SH-SY5Y (cell line): ENCODE measurements at regions not wholly inside any gene's neighbourhood (a gene's known extent, or its start where the extent isn't known, plus 50 kb on each side); places are given as distances from the start of the nearest gene placed in this dataset.

ENCODE experiments used
- GATA2 ChIP-seq: IDR thresholded peaks from 2 replicates; pipeline ENCODE4 v1.6.1; 2011; ENCODE audit warnings: mild to moderate bottlenecking, low read depth, low read length
- GATA3 ChIP-seq: IDR thresholded peaks from 2 replicates; pipeline ENCODE4 v1.6.1; 2011; ENCODE audit warnings: low read depth, mild to moderate bottlenecking, low read length, moderate library complexity

GRCh38 chr2:116819355-116819754, 995.1 kb upstream of the DDX18 start:
- no peak for TF ChIP-seq GATA2
- TF ChIP-seq GATA3: no peak
